ENCODE measurements at regions not wholly inside any gene's neighbourhood (a gene's known extent, or its start where the extent isn't known, plus 50 kb on each side); places are given as distances from the start of the nearest gene placed in this dataset.
"Not testable (repeated sequence)": the region's sequence is repeated elsewhere in the genome, so short reads cannot be mapped to it uniquely, and the experiment has no call there.

GRCh38 chr1:38648417-38648816 lies 211.2 kb downstream of the RRAGC start:
- DNase-seq (no peak), ATAC-seq (no peak)
- TF ChIP-seq CTCF (IDR thresholded peaks at IDR 0.05): no peak
- Histone ChIP-seq H3K4me1 (no peaks in the 10 kb centered on the region), H3K27ac (no peak overlapping the region), H3K4me3 (no peak overlapping the region), H3K36me3 (ENCODE audit: insufficient read depth in 1 of 2, low read depth in 1 of 2) (no peaks in the 10 kb centered on the region), H3K27me3 (ENCODE audit: insufficient read depth in 3 of 3, low read length in 2 of 3) (no peaks in the 10 kb centered on the region), H3K9me3 (no peaks in the 10 kb centered on the region)
- intact Hi-C loops (cut with DNase I): no loop called here
- WGBS, 3 donors: 78 to 86% (median 82%) methylated on average over 6 of the region's 6 CpGs

- H3K27me3 ChIP-seq (ENCODE audit: insufficient read depth in 3 of 3, low read length in 2 of 3); intact Hi-C loops (cut with DNase I); H3K36me3 ChIP-seq (ENCODE audit: insufficient read depth in 1 of 2, low read depth in 1 of 2); H3K4me3 ChIP-seq; H3K27ac ChIP-seq; H3K4me1 ChIP-seq; ATAC-seq; DNase-seq; H3K9me3 ChIP-seq: not testable (repeated sequence)
- 92 to 98% (median 96%) methylated on average over 8 to 34 of the region's 34 CpGs for WGBS, 3 donors
Observed at GRCh38 chr1:38647341-38647740, 212.2 kb downstream of the RRAGC start.

GRCh38 chr1:38644092-38644491 lies 215.5 kb downstream of the RRAGC start:
- intact Hi-C loops (cut with DNase I): no loop called here
- no peak for TF ChIP-seq CTCF (IDR thresholded peaks at IDR 0.05)
- ATAC-seq: no peak
- no peak overlapping the region for H3K27ac ChIP-seq
- H3K36me3 ChIP-seq (ENCODE audit: insufficient read depth in 1 of 2, low read depth in 1 of 2): no peaks in the 10 kb centered on the region
- H3K4me3 ChIP-seq: no peak overlapping the region
- DNase-seq: no peak
- H3K27me3 ChIP-seq (ENCODE audit: insufficient read depth in 3 of 3, low read length in 2 of 3): peaks cover 0 to 2% (median 0%) of the 10 kb centered on the region in 3 donors
- WGBS, 3 donors: 81 to 88% (median 88%) methylated on average over 7 to 8 of the region's 8 CpGs
- no peaks in the 10 kb centered on the region for H3K4me1 ChIP-seq
- H3K9me3 ChIP-seq: no peaks in the 10 kb centered on the region

- Histone ChIP-seq H3K36me3 (ENCODE audit: insufficient read depth in 1 of 2, low read depth in 1 of 2) (no peaks in the 10 kb centered on the region), H3K27me3 (ENCODE audit: insufficient read depth in 3 of 3, low read length in 2 of 3) (peaks cover 0 to 7% (median 2%) of the 10 kb centered on the region in 3 donors), H3K4me3 (no peak overlapping the region), H3K4me1 (no peaks in the 10 kb centered on the region), H3K9me3 (no peaks in the 10 kb centered on the region), H3K27ac (no peak overlapping the region)
- intact Hi-C loops (cut with DNase I): no loop called here
- 83 to 88% (median 85%) methylated on average over 6 to 7 of the region's 7 CpGs for WGBS, 3 donors
- no peak for DNase-seq
- no peak for ATAC-seq
- TF ChIP-seq CTCF (IDR thresholded peaks at IDR 0.05): no peak
Observed at GRCh38 chr1:38641661-38642060, 217.9 kb downstream of the RRAGC start.

GRCh38 chr1:38640371-38640770 lies 219.2 kb downstream of the RRAGC start:
- Histone ChIP-seq H3K4me1 (no peaks in the 10 kb centered on the region), H3K36me3 (ENCODE audit: insufficient read depth in 1 of 2, low read depth in 1 of 2) (no peaks in the 10 kb centered on the region), H3K27ac (no peak overlapping the region), H3K4me3 (no peak overlapping the region), H3K9me3 (no peaks in the 10 kb centered on the region), H3K27me3 (ENCODE audit: insufficient read depth in 3 of 3, low read length in 2 of 3) (peaks cover 2 to 7% (median 5%) of the 10 kb centered on the region in 3 donors)
- DNase-seq (no peak), ATAC-seq (no peak)
- 73 to 85% (median 75%) methylated on average over 4 of the region's 4 CpGs for WGBS, 3 donors
- no peak for TF ChIP-seq CTCF (IDR thresholded peaks at IDR 0.05)
- intact Hi-C loops (cut with DNase I): no loop called here

All from psoas muscle (tissue), 7 donors.